ENCODE measurements at regions not wholly inside any gene's neighbourhood (a gene's known extent, or its start where the extent isn't known, plus 50 kb on each side); places are given as distances from the start of the nearest gene placed in this dataset.

DNA sequence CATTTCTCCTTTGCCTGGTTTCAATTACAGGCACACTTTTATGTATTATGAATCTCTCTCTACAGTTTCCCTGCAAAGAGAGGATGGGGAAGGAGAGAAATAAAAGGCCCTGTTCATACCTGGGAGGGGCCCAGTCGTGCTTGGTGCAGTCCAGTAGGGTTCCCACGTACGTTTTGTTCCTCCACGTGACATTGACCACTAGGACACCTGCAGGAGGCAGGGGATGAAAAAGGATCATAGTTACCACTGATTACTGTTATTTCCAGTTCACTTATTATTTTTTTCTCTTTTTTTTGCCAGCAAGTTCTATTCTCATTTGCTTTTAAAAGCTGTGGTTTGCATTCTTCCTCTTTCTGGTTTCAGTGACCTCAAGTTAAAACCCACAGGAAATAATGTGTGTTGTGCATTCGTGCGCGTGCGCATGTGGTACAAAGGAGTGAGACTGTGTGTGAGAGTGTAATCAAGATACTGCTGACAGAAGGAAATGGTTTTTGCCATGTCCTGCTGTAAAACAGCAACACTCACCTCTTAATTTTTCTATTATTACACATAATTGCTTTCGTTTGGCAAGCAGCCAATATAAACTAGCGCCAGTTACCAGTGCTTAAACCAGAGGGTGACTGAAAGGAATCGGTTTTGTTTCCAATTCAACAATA lies 96.8 kb downstream of the ZNF608 start (continued):
- TF ChIP-seq PRDM6 (tag by site-specific recombination; IDR thresholded peaks at IDR 0.05) (peak; percentile 100), ZFP37 (tag by site-specific recombination; IDR thresholded peaks at IDR 0.05) (no peak), ZBTB44 (tag by site-specific recombination; IDR thresholded peaks at IDR 0.05) (peak; percentile 95), ZNF571 (tag by site-specific recombination; IDR thresholded peaks at IDR 0.05) (no peak), ZNF660 (tag by site-specific recombination; IDR thresholded peaks at IDR 0.05) (peak; percentile 96), REPIN1 (tag by site-specific recombination; IDR thresholded peaks at IDR 0.05; ENCODE audit: low read depth) (no peak), ZNF146 (tag by site-specific recombination; IDR thresholded peaks at IDR 0.05) (no peak), ZNF629 (tag by site-specific recombination; IDR thresholded peaks at IDR 0.05) (peak; percentile 77; the same call in 1 of the 2 replicates), ZBTB21 (tag by site-specific recombination; IDR thresholded peaks at IDR 0.05) (peak; percentile 46; the same call in 1 of the 2 replicates), ZNF311 (tag by site-specific recombination; IDR thresholded peaks at IDR 0.05; ENCODE audit: borderline replicate concordance) (no peak), SCRT2 (tag by site-specific recombination; IDR thresholded peaks at IDR 0.05) (0 out of 2 replicates have a peak, but pooled peaks have one; percentile 45), ZNF175 (tag by site-specific recombination; IDR thresholded peaks at IDR 0.05) (no peak), HOXA7 (CRISPR knock-in tag; IDR thresholded peaks at IDR 0.05; ENCODE audit: borderline replicate concordance) (no peak), ZNF366 (tag by site-specific recombination; conservative IDR thresholded peaks at IDR 0.05) (peak; percentile 92), ATF2 (tag by site-specific recombination; IDR thresholded peaks at IDR 0.05; ENCODE audit: low read depth) (no peak), ZNF140 (tag by site-specific recombination; IDR thresholded peaks at IDR 0.05) (no peak), KLF9 (tag by site-specific recombination; IDR thresholded peaks at IDR 0.05; ENCODE audit: low read depth) (no peak), ZBTB1 (tag by site-specific recombination; IDR thresholded peaks at IDR 0.05) (no peak), SP3 (tag by site-specific recombination; IDR thresholded peaks at IDR 0.05) (no peak), ZEB2 (tag by site-specific recombination; IDR thresholded peaks at IDR 0.05) (peak; percentile 88), ZFP3 (tag by site-specific recombination; IDR thresholded peaks at IDR 0.05; ENCODE audit: low read depth) (no peak), OVOL3 (tag by site-specific recombination; IDR thresholded peaks at IDR 0.05) (peak; percentile 42; the same call in 1 of the 2 replicates)
- TF ChIP-seq, protein P1, sequence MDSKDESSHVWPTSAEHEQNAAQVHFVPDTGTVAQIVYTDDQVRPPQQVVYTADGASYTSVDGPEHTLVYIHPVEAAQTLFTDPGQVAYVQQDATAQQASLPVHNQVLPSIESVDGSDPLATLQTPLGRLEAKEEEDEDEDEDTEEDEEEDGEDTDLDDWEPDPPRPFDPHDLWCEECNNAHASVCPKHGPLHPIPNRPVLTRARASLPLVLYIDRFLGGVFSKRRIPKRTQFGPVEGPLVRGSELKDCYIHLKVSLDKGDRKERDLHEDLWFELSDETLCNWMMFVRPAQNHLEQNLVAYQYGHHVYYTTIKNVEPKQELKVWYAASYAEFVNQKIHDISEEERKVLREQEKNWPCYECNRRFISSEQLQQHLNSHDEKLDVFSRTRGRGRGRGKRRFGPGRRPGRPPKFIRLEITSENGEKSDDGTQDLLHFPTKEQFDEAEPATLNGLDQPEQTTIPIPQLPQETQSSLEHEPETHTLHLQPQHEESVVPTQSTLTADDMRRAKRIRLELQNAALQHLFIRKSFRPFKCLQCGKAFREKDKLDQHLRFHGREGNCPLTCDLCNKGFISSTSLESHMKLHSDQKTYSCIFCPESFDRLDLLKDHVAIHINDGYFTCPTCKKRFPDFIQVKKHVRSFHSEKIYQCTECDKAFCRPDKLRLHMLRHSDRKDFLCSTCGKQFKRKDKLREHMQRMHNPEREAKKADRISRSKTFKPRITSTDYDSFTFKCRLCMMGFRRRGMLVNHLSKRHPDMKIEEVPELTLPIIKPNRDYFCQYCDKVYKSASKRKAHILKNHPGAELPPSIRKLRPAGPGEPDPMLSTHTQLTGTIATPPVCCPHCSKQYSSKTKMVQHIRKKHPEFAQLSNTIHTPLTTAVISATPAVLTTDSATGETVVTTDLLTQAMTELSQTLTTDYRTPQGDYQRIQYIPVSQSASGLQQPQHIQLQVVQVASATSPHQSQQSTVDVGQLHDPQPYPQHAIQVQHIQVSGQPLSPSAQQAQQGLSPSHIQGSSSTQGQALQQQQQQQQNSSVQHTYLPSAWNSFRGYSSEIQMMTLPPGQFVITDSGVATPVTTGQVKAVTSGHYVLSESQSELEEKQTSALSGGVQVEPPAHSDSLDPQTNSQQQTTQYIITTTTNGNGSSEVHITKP (tag by site-specific recombination; IDR thresholded peaks at IDR 0.05), result peak; percentile 78
- TF ChIP-seq, protein P2, sequence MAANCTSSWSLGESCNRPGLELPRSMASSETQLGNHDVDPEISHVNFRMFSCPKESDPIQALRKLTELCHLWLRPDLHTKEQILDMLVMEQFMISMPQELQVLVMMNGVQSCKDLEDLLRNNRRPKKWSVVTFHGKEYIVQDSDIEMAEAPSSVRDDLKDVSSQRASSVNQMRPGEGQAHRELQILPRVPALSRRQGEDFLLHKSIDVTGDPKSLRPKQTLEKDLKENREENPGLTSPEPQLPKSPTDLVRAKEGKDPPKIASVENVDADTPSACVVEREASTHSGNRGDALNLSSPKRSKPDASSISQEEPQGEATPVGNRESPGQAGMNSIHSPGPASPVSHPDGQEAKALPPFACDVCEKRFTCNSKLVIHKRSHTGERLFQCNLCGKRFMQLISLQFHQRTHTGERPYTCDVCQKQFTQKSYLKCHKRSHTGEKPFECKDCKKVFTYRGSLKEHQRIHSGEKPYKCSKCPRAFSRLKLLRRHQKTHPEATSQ (tag by site-specific recombination; IDR thresholded peaks at IDR 0.05), result no peak
- TF ChIP-seq, protein P3, sequence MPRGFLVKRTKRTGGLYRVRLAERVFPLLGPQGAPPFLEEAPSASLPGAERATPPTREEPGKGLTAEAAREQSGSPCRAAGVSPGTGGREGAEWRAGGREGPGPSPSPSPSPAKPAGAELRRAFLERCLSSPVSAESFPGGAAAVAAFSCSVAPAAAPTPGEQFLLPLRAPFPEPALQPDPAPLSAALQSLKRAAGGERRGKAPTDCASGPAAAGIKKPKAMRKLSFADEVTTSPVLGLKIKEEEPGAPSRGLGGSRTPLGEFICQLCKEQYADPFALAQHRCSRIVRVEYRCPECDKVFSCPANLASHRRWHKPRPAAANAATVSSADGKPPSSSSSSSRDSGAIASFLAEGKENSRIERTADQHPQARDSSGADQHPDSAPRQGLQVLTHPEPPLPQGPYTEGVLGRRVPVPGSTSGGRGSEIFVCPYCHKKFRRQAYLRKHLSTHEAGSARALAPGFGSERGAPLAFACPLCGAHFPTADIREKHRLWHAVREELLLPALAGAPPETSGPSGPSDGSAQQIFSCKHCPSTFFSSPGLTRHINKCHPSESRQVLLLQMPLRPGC (tag by site-specific recombination; IDR thresholded peaks at IDR 0.05), result peak; percentile 67; the same call in 1 of the 2 replicates
- TF ChIP-seq, protein P4, sequence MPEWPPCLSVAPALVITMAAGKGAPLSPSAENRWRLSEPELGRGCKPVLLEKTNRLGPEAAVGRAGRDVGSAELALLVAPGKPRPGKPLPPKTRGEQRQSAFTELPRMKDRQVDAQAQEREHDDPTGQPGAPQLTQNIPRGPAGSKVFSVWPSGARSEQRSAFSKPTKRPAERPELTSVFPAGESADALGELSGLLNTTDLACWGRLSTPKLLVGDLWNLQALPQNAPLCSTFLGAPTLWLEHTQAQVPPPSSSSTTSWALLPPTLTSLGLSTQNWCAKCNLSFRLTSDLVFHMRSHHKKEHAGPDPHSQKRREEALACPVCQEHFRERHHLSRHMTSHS (tag by site-specific recombination; IDR thresholded peaks at IDR 0.05), result peak; percentile 58; the same call in 1 of the 2 replicates

Data from HEK293 (cell line).